Fibroblast of skin of scalp (primary cell): ENCODE measurements at regions not wholly inside any gene's neighbourhood (a gene's known extent, or its start where the extent isn't known, plus 50 kb on each side); places are given as distances from the start of the nearest gene placed in this dataset.

Experiments
- DNase-seq: peaks from one replicate; pipeline ENCODE4 v3.0.0-alpha.2; 2013

GRCh38 chr9:95611354-95611753, 94.6 kb upstream of the PTCH1 start:
- no peak for DNase-seq

- DNase-seq, result no peak
These were observed 93.4 kb upstream of the PTCH1 start for GRCh38 chr9:95610006-95610785.

- no peak for DNase-seq
These were observed 92.7 kb upstream of the PTCH1 start for GRCh38 chr9:95609426-95609825.

GRCh38 chr9:95608341-95608740, 91.6 kb upstream of the PTCH1 start:
- DNase-seq, result no peak

GRCh38 chr9:95607507-95607906, 90.7 kb upstream of the PTCH1 start:
- DNase-seq, result no peak

GRCh38 chr9:95606489-95607350, 89.9 kb upstream of the PTCH1 start:
- no peak for DNase-seq

GRCh38 chr9:95605816-95606488, 89.2 kb upstream of the PTCH1 start:
- peak; percentile 9 for DNase-seq

GRCh38 chr9:95605101-95605500, 88.3 kb upstream of the PTCH1 start:
- no peak for DNase-seq

- DNase-seq, result no peak
These were observed 81.5 kb upstream of the PTCH1 start for GRCh38 chr9:95598236-95598635.

- DNase-seq, result no peak
These were observed 79.0 kb upstream of the PTCH1 start for GRCh38 chr9:95595721-95596295.

- DNase-seq, result no peak
These were observed 76.2 kb upstream of the PTCH1 start for GRCh38 chr9:95592931-95593330.

GRCh38 chr9:95588724-95589588, 72.2 kb upstream of the PTCH1 start:
- no peak for DNase-seq

GRCh38 chr9:95587021-95587964, 70.5 kb upstream of the PTCH1 start:
- no peak for DNase-seq

GRCh38 chr9:95586326-95586725, 69.6 kb upstream of the PTCH1 start:
- DNase-seq, result no peak

GRCh38 chr9:95585824-95586223, 69.1 kb upstream of the PTCH1 start:
- no peak for DNase-seq

GRCh38 chr9:95584176-95584575, 67.4 kb upstream of the PTCH1 start:
- DNase-seq, result no peak

- DNase-seq, result no peak
These were observed 65.1 kb upstream of the PTCH1 start for GRCh38 chr9:95581900-95582299.

- DNase-seq, result no peak
These were observed 64.3 kb upstream of the PTCH1 start for GRCh38 chr9:95580812-95581761.

- peak; percentile 38 for DNase-seq
These were observed 58.2 kb upstream of the PTCH1 start for GRCh38 chr9:95574866-95575553.
